GM21528 (cell line): ENCODE measurements at regions not wholly inside any gene's neighbourhood (a gene's known extent, or its start where the extent isn't known, plus 50 kb on each side); places are given as distances from the start of the nearest gene placed in this dataset.

ENCODE experiments used
- ATAC-seq: cut with Tn5 transposase; IDR thresholded peaks from one replicate; pipeline ENCODE4 v1.9.1; 2021; ENCODE audit warnings: mild to moderate bottlenecking, moderate library complexity; ENCODE audit not compliant: unreplicated experiment, low FRiP score

GRCh38 chr6:80690551-80691131 is 584.2 kb downstream of the BCKDHB start:
- ATAC-seq = no peak

GRCh38 chr6:80689716-80690395 is 583.4 kb downstream of the BCKDHB start:
- ATAC-seq = no peak

GRCh38 chr6:80679992-80680391 is 573.5 kb downstream of the BCKDHB start:
- no peak for ATAC-seq

GRCh38 chr6:80676386-80676785 is 569.9 kb downstream of the BCKDHB start:
- no peak for ATAC-seq

- no peak for ATAC-seq
Observed at GRCh38 chr6:80674669-80675068, 568.2 kb downstream of the BCKDHB start.

GRCh38 chr6:80673367-80673766 is 566.9 kb downstream of the BCKDHB start:
- no peak for ATAC-seq

GRCh38 chr6:80667006-80667405 is 560.5 kb downstream of the BCKDHB start:
- no peak for ATAC-seq

GRCh38 chr6:80658926-80659325 is 552.5 kb downstream of the BCKDHB start:
- ATAC-seq = no peak

GRCh38 chr6:80647156-80647555 is 540.7 kb downstream of the BCKDHB start:
- no peak for ATAC-seq

- ATAC-seq = no peak
Observed at GRCh38 chr6:80643881-80644280, 537.4 kb downstream of the BCKDHB start.

GRCh38 chr6:80642452-80642851 is 536.0 kb downstream of the BCKDHB start:
- no peak for ATAC-seq

- no peak for ATAC-seq
Observed at GRCh38 chr6:80641591-80641990, 535.1 kb downstream of the BCKDHB start.

- no peak for ATAC-seq
Observed at GRCh38 chr6:80640176-80640575, 533.7 kb downstream of the BCKDHB start.

- ATAC-seq = no peak
Observed at GRCh38 chr6:80639181-80639629, 532.7 kb downstream of the BCKDHB start.

- peak; percentile 75 for ATAC-seq
Observed at GRCh38 chr6:80638213-80639055, 532.0 kb downstream of the BCKDHB start.

- ATAC-seq = no peak
Observed at GRCh38 chr6:80637312-80637711, 530.8 kb downstream of the BCKDHB start.

- ATAC-seq = no peak
Observed at GRCh38 chr6:80636689-80637088, 530.2 kb downstream of the BCKDHB start.

- no peak for ATAC-seq
Observed at GRCh38 chr6:80633412-80633811, 526.9 kb downstream of the BCKDHB start.

- ATAC-seq = no peak
Observed at GRCh38 chr6:80625405-80625804, 518.9 kb downstream of the BCKDHB start.

GRCh38 chr6:80623066-80623815 is 516.8 kb downstream of the BCKDHB start:
- ATAC-seq = no peak

- no peak for ATAC-seq
Observed at GRCh38 chr6:80622641-80623040, 516.2 kb downstream of the BCKDHB start.
